Activated CD4-positive, alpha-beta memory T cell treated with anti-CD3 and anti-CD28 coated beads, Interleukin-2, amount 10 ng/mL, durations not matched to agents 7 days and 5 days (primary cell): ENCODE measurements at regions not wholly inside any gene's neighbourhood (a gene's known extent, or its start where the extent isn't known, plus 50 kb on each side); places are given as distances from the start of the nearest gene placed in this dataset.
A peak's percentile ranks its signal among the peaks of the same experiment; 100 is the strongest.
"Not testable (repeated sequence)": the region's sequence is repeated elsewhere in the genome, so short reads cannot be mapped to it uniquely, and the experiment has no call there.

ENCODE experiments used
- CTCF ChIA-PET: fragments of 350-600 bp; sonication (Branson Sonifier 250); formaldehyde crosslinking; loops from one replicate; lab custom pipeline; 2021; ENCODE audit warnings: antibody characterized with exemption, inconsistent platforms; lab: Charles Lee
- POLR2A ChIA-PET: fragments of 350-600 bp; sonication (Branson Sonifier 250); formaldehyde crosslinking; loops from one replicate; lab custom pipeline; 2021; ENCODE audit warnings: antibody characterized with exemption; lab: Charles Lee
- DNase-seq: peaks from one replicate; pipeline ENCODE4 v3.0.0-alpha.2; 2020
- H3K27ac Mint-ChIP-seq: one replicate; pipeline ENCODE4 v1.8.0; 2021; ENCODE audit warnings: mild to moderate bottlenecking, mixed read lengths
- H3K27me3 Mint-ChIP-seq: one replicate; pipeline ENCODE4 v1.8.0; 2021; ENCODE audit warnings: mixed read lengths
- H3K36me3 Mint-ChIP-seq: one replicate; pipeline ENCODE4 v1.8.0; 2021; ENCODE audit warnings: low read depth, mixed read lengths
- H3K4me1 Mint-ChIP-seq: one replicate; pipeline ENCODE4 v1.8.0; 2021; ENCODE audit warnings: mixed read lengths
- H3K4me3 Mint-ChIP-seq: one replicate; pipeline ENCODE4 v1.8.0; 2021; ENCODE audit warnings: mild to moderate bottlenecking, mixed read lengths
- H3K9me3 Mint-ChIP-seq: one replicate; pipeline ENCODE4 v1.8.0; 2021; ENCODE audit warnings: mixed read lengths

DNA sequence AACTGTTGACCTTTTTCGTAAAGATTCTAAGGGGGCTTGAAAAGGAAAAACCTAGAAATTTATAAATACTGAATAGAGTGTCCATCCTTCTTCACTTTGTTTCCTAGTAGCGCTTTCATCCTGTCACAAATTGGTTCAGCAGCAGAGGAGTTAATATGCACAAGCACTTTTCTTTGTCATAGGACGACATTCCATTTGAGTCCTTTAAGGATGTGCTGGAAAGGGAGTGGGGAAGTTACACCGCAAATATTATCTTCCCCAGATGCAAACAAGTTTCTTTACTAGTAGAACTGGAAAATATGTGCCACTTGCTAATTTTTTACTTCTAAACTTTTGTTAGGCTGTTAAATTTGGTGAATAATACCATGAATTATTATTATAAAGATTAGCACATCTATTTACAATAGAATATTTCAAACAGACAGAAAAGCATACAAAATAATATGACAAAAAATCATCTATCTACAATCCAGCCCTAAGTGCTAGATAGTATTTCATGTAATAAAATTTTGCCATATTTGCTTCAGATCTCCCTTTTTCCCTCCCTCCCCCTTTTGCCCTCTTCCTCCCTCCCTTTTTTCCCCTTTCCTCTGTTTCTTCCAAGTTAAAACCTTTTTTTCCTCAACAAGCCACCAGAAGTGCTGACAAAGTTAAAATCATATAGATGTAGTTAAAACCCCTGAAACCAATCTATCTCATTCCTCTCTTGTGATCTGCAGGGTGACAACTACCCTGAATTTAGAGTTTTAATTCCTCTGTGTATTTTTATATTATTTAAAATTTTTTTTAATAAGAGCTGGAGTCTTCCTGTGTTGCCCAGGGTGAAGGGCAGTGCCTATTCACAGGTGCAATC is 50.5 kb upstream of the MAP4K3 start:
- no peak for DNase-seq
- Mint-ChIP-seq H3K27ac (no peak overlapping the region), H3K9me3 (no peaks in the 10 kb centered on the region), H3K4me1 (peaks cover 16% of the 10 kb centered on the region), H3K36me3 (peaks cover 2% of the 10 kb centered on the region), H3K4me3 (no peak overlapping the region), H3K27me3 (peaks cover 28% of the 10 kb centered on the region)
- ChIA-PET POLR2A (no interaction called here), CTCF (no interaction called here)

GRCh38 chr2:39488450-39488849 is 51.4 kb upstream of the MAP4K3 start:
- Mint-ChIP-seq H3K4me3 (no peak overlapping the region), H3K36me3 (peaks cover 2% of the 10 kb centered on the region), H3K4me1 (peaks cover 22% of the 10 kb centered on the region), H3K9me3 (no peaks in the 10 kb centered on the region), H3K27ac (no peak overlapping the region), H3K27me3 (peaks cover 29% of the 10 kb centered on the region)
- CTCF ChIA-PET = no interaction called here
- POLR2A ChIA-PET = no interaction called here
- DNase-seq = no peak

GRCh38 chr2:39490586-39490985 is 53.5 kb upstream of the MAP4K3 start:
- DNase-seq = no peak
- CTCF ChIA-PET = no interaction called here
- Mint-ChIP-seq H3K4me1 (peaks cover 33% of the 10 kb centered on the region), H3K4me3 (no peak overlapping the region), H3K27me3 (peaks cover 29% of the 10 kb centered on the region), H3K36me3 (peaks cover 2% of the 10 kb centered on the region), H3K27ac (peak overlapping the region; percentile 30), H3K9me3 (no peaks in the 10 kb centered on the region)
- POLR2A ChIA-PET = interaction anchor here (2.3 kb wide), 1 partner anchor 53 kb away, joined by 12 read pairs; the partner anchor contains the start of gene MAP4K3

DNA sequence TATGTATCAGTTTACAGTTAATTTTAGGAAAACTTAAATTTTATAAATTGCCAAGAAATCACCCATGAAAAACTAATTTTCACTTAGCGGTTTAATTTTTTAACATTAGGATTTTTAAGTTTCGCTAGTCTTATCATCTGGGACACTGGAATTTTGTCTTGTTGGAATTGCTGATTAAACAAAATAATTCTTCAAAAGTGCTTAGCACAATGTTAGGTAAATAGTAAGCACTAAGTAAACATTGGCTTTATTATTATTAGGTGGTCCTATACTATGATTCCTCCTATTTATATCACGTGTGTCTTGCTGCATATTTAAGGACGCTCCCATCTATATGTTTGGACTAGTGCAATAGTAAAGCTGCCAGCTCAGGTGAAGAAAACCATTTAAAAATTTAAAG is 54.6 kb upstream of the MAP4K3 start:
- DNase-seq = no peak
- Mint-ChIP-seq H3K36me3 (peaks cover 2% of the 10 kb centered on the region), H3K4me3 (no peak overlapping the region), H3K27me3 (peaks cover 24% of the 10 kb centered on the region), H3K27ac (peak overlapping the region; percentile 30), H3K9me3 (no peaks in the 10 kb centered on the region), H3K4me1 (peaks cover 41% of the 10 kb centered on the region)
- POLR2A ChIA-PET = interaction anchor here (1.1 to 2.3 kb wide), 2 partner anchors 20 to 54 kb away, joined by 3 to 12 read pairs; partner anchors contain the start of gene MAP4K3
- CTCF ChIA-PET = no interaction called here

DNA sequence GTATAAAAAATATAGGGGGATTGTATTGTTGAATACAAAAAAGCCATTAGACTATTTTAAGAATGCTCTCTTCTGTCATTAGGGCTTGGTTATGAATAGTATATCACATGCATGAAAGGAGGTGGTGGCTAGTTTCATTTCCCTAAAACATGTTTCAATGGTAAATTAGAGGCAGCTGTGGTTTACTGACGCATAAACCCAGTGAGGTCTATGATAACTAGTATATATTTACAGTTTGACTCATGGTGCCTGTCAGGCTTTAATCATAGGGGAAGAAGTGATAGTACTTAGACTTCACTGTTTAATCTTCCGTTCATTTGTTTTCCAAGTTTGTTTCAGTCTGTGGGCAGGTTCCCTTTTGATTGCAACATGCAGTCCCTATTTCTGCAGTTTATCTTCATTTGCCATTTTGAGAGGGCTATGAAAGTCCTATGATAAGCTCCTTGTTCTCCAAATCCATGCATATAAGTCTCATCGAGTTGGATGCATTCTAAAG is 55.1 kb upstream of the MAP4K3 start:
- ChIA-PET POLR2A (interaction anchor here (1.1 to 2.3 kb wide), 2 partner anchors 19 to 55 kb away, joined by 3 to 12 read pairs; partner anchors contain the start of gene MAP4K3), CTCF (no interaction called here)
- Mint-ChIP-seq H3K9me3 (no peaks in the 10 kb centered on the region), H3K36me3 (peaks cover 2% of the 10 kb centered on the region), H3K27ac (peak overlapping the region; percentile 30), H3K4me1 (peaks cover 46% of the 10 kb centered on the region), H3K27me3 (peaks cover 22% of the 10 kb centered on the region), H3K4me3 (no peak overlapping the region)
- DNase-seq = peak; percentile 41

DNA sequence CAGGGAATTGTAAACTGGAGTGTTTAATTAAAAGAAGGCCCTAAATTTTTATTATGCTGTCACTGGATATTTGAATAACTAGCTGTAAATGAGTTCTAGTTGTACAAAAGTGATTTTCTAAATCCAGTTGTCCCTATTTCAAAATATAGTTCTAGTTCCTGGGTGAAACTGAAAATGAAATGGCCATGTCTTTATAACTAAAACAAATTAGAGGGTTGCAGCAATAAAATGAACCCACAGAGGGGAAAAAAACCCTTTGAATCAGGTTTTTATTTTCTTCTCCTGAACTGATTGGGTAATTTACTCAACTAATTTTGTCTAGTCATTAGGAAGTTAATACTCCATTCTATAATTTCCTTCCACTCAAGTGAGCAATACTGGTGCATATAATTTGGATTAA is 55.6 kb upstream of the MAP4K3 start:
- Mint-ChIP-seq H3K36me3 (peaks cover 2% of the 10 kb centered on the region), H3K27ac (no peak overlapping the region), H3K4me3 (no peak overlapping the region), H3K27me3 (peaks cover 27% of the 10 kb centered on the region), H3K9me3 (no peaks in the 10 kb centered on the region), H3K4me1 (peaks cover 50% of the 10 kb centered on the region)
- ChIA-PET CTCF (interaction anchor here (0.6 kb wide), 1 partner anchor 9 kb away, joined by 4 read pairs; no protein-coding TSS in a partner anchor), POLR2A (interaction anchor here (1.1 to 2.3 kb wide), 2 partner anchors 19 to 55 kb away, joined by 3 to 12 read pairs; partner anchors contain the start of gene MAP4K3)
- DNase-seq = no peak

- POLR2A ChIA-PET = no interaction called here
- Mint-ChIP-seq H3K9me3 (no peaks in the 10 kb centered on the region), H3K4me3 (no peak overlapping the region), H3K27ac (no peak overlapping the region), H3K27me3 (peaks cover 31% of the 10 kb centered on the region), H3K4me1 (peaks cover 50% of the 10 kb centered on the region), H3K36me3 (peaks cover 2% of the 10 kb centered on the region)
- CTCF ChIA-PET = interaction anchor here (0.7 kb wide), 1 partner anchor 146 kb away, joined by 3 read pairs; no protein-coding TSS in a partner anchor
- no peak for DNase-seq
Measured at GRCh38 chr2:39494784-39495251, 57.7 kb upstream of the MAP4K3 start.

- Mint-ChIP-seq H3K27ac (no peak overlapping the region), H3K4me3 (no peak overlapping the region), H3K36me3 (no peaks in the 10 kb centered on the region), H3K4me1 (peaks cover 38% of the 10 kb centered on the region), H3K9me3 (no peaks in the 10 kb centered on the region), H3K27me3 (peaks cover 31% of the 10 kb centered on the region)
- ChIA-PET POLR2A (no interaction called here), CTCF (no interaction called here)
- no peak for DNase-seq
Measured at GRCh38 chr2:39497082-39497801, 60.2 kb upstream of the MAP4K3 start.

DNA sequence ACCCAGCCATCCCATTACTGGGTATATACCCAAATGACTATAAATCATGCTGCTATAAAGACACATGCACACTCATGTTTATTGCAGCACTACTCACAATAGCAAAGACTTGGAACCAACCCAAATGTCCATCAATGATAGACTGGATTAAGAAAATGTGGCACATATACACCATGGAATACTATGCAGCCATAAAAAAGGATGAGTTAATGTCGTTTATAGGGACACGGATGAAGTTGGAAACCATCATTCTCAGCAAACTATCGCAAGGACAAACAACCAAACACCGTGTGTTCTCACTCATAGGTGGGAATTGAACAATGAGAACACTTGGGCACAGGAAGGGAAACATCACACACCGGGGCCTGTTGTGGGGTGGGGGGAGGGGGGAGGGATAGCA is 61.1 kb upstream of the MAP4K3 start:
- H3K4me3 Mint-ChIP-seq, H3K36me3 Mint-ChIP-seq, H3K27ac Mint-ChIP-seq, CTCF ChIA-PET, H3K9me3 Mint-ChIP-seq, POLR2A ChIA-PET, DNase-seq: not testable (repeated sequence)
- Mint-ChIP-seq H3K4me1 (peaks cover 30% of the 10 kb centered on the region), H3K27me3 (peaks cover 37% of the 10 kb centered on the region)

- no peak for DNase-seq
- Mint-ChIP-seq H3K27me3 (peaks cover 37% of the 10 kb centered on the region), H3K4me3 (no peak overlapping the region), H3K27ac (no peak overlapping the region), H3K4me1 (peaks cover 25% of the 10 kb centered on the region), H3K9me3 (no peaks in the 10 kb centered on the region), H3K36me3 (no peaks in the 10 kb centered on the region)
- ChIA-PET CTCF (no interaction called here), POLR2A (no interaction called here)
Measured at GRCh38 chr2:39498786-39499185, 61.7 kb upstream of the MAP4K3 start.

GRCh38 chr2:39499336-39499735 is 62.3 kb upstream of the MAP4K3 start:
- POLR2A ChIA-PET = no interaction called here
- H3K4me1 Mint-ChIP-seq = peaks cover 25% of the 10 kb centered on the region
- H3K27me3 Mint-ChIP-seq = peaks cover 39% of the 10 kb centered on the region
- no peaks in the 10 kb centered on the region for H3K9me3 Mint-ChIP-seq
- CTCF ChIA-PET = no interaction called here
- no peak overlapping the region for H3K4me3 Mint-ChIP-seq
- H3K36me3 Mint-ChIP-seq = no peaks in the 10 kb centered on the region
- no peak overlapping the region for H3K27ac Mint-ChIP-seq
- no peak for DNase-seq

DNA sequence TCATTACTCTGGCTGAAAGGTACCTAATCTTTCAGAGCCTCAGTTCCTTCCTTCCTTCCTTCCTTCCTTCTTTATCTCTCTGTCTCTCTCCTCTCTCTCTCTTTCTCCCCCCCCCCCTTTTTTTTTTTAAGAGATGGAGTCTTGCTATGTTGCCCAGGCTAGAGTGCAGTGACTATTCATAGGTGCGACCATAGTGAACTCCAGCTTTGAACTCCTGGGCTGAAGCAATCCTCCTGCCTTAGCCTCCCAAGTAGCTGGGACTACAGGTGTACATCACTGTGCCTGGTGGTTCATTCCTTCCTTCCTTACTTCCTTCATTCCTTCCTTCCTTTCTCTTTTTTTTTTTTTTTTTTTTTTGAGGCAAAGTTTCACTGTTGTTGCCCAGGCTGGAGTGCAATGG is 64.3 kb upstream of the MAP4K3 start:
- ChIA-PET POLR2A (no interaction called here), CTCF (no interaction called here)
- Mint-ChIP-seq H3K9me3 (no peaks in the 10 kb centered on the region), H3K4me3 (no peak overlapping the region), H3K36me3 (no peaks in the 10 kb centered on the region), H3K4me1 (peaks cover 11% of the 10 kb centered on the region), H3K27ac (no peak overlapping the region), H3K27me3 (peaks cover 30% of the 10 kb centered on the region)
- no peak for DNase-seq

DNA sequence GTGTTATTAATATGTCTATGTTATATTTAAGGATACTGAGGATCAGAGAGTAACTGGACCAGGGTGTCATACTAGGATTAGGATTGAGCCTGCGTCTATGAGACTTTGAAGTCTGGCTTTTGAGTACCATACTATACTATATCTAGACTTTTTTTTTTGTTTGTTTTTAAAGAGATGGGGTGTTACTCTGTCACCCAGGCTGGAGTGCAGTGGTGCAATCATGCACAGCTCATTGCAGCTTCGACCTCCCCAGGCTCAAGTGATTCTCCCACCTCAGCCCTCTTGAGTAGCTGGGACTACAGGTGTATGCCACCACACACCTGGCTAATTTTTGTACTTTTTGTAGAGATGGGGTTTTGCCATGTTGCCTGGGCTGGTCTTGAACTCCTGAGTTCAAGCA is 66.2 kb upstream of the MAP4K3 start:
- ChIA-PET POLR2A (no interaction called here), CTCF (no interaction called here)
- DNase-seq = no peak
- no peak overlapping the region for H3K27ac Mint-ChIP-seq
- no peaks in the 10 kb centered on the region for H3K36me3 Mint-ChIP-seq
- H3K27me3 Mint-ChIP-seq = peaks cover 22% of the 10 kb centered on the region
- H3K4me3 Mint-ChIP-seq = no peak overlapping the region
- H3K4me1 Mint-ChIP-seq = no peaks in the 10 kb centered on the region
- no peaks in the 10 kb centered on the region for H3K9me3 Mint-ChIP-seq
